ENCODE measurements at regions not wholly inside any gene's neighbourhood (a gene's known extent, or its start where the extent isn't known, plus 50 kb on each side); places are given as distances from the start of the nearest gene placed in this dataset.

DNA sequence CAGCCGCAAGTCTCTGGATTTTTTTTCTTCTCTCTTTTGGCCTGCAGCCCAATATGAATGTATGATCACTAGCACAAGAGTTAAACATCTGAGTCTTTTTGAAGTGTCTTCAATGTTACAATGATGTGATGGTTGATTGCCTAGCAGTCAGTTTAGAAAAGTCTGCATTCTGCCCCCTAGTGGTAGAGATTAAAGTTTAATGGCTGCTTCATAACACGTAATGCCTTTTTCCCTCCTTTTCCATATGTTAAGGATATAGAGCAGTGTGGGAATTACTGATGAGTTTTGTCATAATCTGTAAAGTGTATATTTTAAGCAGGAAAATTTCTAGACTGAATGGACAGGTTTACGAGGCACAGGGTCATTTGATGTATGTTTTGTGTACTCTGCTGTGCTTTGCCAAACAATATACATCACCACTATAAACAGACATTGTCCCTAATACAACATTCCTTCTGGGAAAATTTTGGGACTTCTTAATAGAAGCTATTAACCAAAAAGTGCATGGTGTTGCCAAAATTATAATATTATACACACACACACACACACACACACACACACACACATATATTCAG lies 1038.5 kb upstream of the NR2F2 start:
- no peaks in the 10 kb centered on the region for H3K4me1 ChIP-seq (ENCODE audit: low read length)
- H4K20me1 ChIP-seq (ENCODE audit: insufficient read depth, low read length): no peaks in the 10 kb centered on the region
- no peak overlapping the region for H2AFZ ChIP-seq (ENCODE audit: low read depth, low read length)
- no peak overlapping the region for H3K4me2 ChIP-seq (ENCODE audit: low read length)
- H3K27me3 ChIP-seq (ENCODE audit: low read depth, low read length): no peaks in the 10 kb centered on the region
- no peak overlapping the region for H3K27ac ChIP-seq (ENCODE audit: low read length)
- TF ChIP-seq EZH2phosphoT487 (IDR thresholded peaks at IDR 0.05; ENCODE audit: low read depth): no peak
- TF ChIP-seq, protein P1, sequence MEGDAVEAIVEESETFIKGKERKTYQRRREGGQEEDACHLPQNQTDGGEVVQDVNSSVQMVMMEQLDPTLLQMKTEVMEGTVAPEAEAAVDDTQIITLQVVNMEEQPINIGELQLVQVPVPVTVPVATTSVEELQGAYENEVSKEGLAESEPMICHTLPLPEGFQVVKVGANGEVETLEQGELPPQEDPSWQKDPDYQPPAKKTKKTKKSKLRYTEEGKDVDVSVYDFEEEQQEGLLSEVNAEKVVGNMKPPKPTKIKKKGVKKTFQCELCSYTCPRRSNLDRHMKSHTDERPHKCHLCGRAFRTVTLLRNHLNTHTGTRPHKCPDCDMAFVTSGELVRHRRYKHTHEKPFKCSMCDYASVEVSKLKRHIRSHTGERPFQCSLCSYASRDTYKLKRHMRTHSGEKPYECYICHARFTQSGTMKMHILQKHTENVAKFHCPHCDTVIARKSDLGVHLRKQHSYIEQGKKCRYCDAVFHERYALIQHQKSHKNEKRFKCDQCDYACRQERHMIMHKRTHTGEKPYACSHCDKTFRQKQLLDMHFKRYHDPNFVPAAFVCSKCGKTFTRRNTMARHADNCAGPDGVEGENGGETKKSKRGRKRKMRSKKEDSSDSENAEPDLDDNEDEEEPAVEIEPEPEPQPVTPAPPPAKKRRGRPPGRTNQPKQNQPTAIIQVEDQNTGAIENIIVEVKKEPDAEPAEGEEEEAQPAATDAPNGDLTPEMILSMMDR (IDR thresholded peaks at IDR 0.05; ENCODE audit: low read depth, low read length): peak; percentile 79
- H3K79me2 ChIP-seq (ENCODE audit: low read length): no peaks in the 10 kb centered on the region
- no peak overlapping the region for H3K4me3 ChIP-seq (ENCODE audit: low read length)
- H3K36me3 ChIP-seq (replicated peaks; ENCODE audit: low read depth, low read length): no peaks in the 10 kb centered on the region
- no peaks in the 10 kb centered on the region for H3K9me3 ChIP-seq (ENCODE audit: insufficient read depth, low read length)
- no peak overlapping the region for H3K9ac ChIP-seq (ENCODE audit: low read length)

DNA sequence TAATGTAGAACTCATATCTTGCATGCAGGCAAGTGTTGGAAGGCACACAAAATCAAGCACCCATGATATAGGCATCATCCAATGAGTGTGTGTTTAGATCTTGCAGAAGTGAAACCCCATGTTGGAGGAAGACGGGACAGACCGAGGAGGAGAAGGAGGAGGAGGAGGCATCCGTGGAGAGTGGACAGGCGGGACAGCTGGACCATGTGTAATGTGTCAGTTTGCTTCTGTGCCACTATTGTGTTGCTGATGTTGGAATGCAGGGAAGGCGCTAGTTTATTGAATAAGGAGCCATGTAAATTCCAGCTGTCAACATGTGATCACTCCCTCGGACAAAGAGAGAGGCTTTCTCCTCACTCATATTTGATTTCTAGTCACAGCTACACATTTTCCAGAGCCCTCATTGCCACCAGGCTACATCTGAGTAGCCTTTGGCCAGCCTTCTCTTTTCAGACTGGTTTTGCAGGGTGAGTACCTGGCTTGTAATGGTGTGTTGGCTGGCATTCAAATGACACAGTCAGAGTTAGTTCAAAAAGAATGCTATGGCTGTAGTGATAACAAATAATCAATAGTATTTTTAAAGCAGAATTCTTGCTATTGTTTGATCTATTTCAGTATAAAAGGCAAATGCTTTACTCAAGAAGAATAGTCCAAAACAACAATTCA lies 1037.6 kb upstream of the NR2F2 start:
- H3K4me3 ChIP-seq (ENCODE audit: low read length): no peak overlapping the region
- H3K27ac ChIP-seq (ENCODE audit: low read length): no peak overlapping the region

DNA sequence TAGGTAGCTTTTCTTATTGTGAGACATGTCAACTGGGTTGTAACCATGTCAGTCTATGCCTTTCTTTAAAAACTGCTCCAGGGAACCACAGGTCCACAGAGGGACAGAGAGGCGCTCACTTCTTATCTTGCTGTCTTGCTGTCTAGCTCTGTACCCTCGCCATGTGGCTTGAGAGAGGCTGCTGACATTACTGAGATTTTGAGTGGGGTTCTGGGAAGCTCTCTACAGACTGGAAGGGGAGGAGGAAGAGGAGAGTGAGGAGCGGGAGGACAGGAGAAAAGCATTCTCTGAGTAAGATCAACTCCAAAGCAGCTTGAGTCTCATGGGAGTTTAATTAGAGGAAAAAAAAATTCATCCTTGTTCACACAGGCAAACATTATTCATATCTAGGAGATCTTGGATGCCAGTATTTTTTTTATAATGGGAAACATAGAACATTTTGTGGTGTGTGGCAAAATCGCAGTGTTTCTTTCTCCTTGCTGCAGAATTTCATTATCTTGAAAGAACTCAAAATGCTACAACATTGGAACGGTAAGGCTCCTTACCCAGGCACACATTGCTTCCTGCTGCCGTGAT lies 1037.0 kb upstream of the NR2F2 start:
- no peaks in the 10 kb centered on the region for H3K4me1 ChIP-seq (ENCODE audit: low read length)
- H3K79me2 ChIP-seq (ENCODE audit: low read length): no peaks in the 10 kb centered on the region
- no peak for TF ChIP-seq EZH2phosphoT487 (IDR thresholded peaks at IDR 0.05; ENCODE audit: low read depth)
- TF ChIP-seq, protein P1 (IDR thresholded peaks at IDR 0.05; ENCODE audit: low read depth, low read length): no peak
- no peaks in the 10 kb centered on the region for H3K36me3 ChIP-seq (replicated peaks; ENCODE audit: low read depth, low read length)
- H2AFZ ChIP-seq (ENCODE audit: low read depth, low read length): no peak overlapping the region
- H3K9ac ChIP-seq (ENCODE audit: low read length): no peak overlapping the region
- no peak overlapping the region for H3K4me3 ChIP-seq (ENCODE audit: low read length)
- H3K4me2 ChIP-seq (ENCODE audit: low read length): no peak overlapping the region
- H3K27ac ChIP-seq (ENCODE audit: low read length): no peak overlapping the region
- H3K9me3 ChIP-seq (ENCODE audit: insufficient read depth, low read length): no peaks in the 10 kb centered on the region
- no peaks in the 10 kb centered on the region for H4K20me1 ChIP-seq (ENCODE audit: insufficient read depth, low read length)
- no peaks in the 10 kb centered on the region for H3K27me3 ChIP-seq (ENCODE audit: low read depth, low read length)

More for the DNA sequence above, 1037.6 kb upstream of the NR2F2 start:
- H3K4me1 ChIP-seq (ENCODE audit: low read length): no peaks in the 10 kb centered on the region
- H3K36me3 ChIP-seq (replicated peaks; ENCODE audit: low read depth, low read length): no peaks in the 10 kb centered on the region
- no peaks in the 10 kb centered on the region for H3K79me2 ChIP-seq (ENCODE audit: low read length)
- H3K4me2 ChIP-seq (ENCODE audit: low read length): no peak overlapping the region
- no peak overlapping the region for H3K9ac ChIP-seq (ENCODE audit: low read length)
- H4K20me1 ChIP-seq (ENCODE audit: insufficient read depth, low read length): no peaks in the 10 kb centered on the region
- no peak overlapping the region for H2AFZ ChIP-seq (ENCODE audit: low read depth, low read length)
- no peaks in the 10 kb centered on the region for H3K27me3 ChIP-seq (ENCODE audit: low read depth, low read length)
- TF ChIP-seq, protein P1 (IDR thresholded peaks at IDR 0.05; ENCODE audit: low read depth, low read length): no peak
- no peak for TF ChIP-seq EZH2phosphoT487 (IDR thresholded peaks at IDR 0.05; ENCODE audit: low read depth)
- no peaks in the 10 kb centered on the region for H3K9me3 ChIP-seq (ENCODE audit: insufficient read depth, low read length)

DNA sequence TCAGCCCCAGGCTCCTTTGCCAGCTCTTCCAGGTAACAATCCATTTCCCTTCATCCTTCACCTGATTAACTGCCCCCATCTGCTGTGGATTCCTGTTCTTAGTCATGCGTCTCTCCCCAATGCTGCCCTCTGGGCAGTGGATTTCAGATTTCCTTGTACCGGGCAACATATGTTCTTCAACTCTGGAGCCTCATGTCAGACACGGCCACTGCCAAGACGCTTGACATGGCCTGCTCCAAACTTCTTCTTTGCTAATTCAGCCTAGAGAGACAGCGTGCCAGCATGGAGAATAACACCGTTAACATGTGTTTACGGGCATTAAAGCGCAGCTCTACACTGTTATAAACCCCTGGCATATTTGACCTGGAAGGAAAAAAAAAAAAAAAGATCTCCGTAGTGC lies 1035.1 kb upstream of the NR2F2 start:
- H2AFZ ChIP-seq (ENCODE audit: low read depth, low read length): no peak overlapping the region
- H3K79me2 ChIP-seq (ENCODE audit: low read length): no peaks in the 10 kb centered on the region
- no peaks in the 10 kb centered on the region for H3K4me1 ChIP-seq (ENCODE audit: low read length)
- H3K36me3 ChIP-seq (replicated peaks; ENCODE audit: low read depth, low read length): no peaks in the 10 kb centered on the region
- no peak overlapping the region for H3K4me3 ChIP-seq (ENCODE audit: low read length)
- no peak overlapping the region for H3K4me2 ChIP-seq (ENCODE audit: low read length)
- no peak overlapping the region for H3K9ac ChIP-seq (ENCODE audit: low read length)
- no peak for TF ChIP-seq EZH2phosphoT487 (IDR thresholded peaks at IDR 0.05; ENCODE audit: low read depth)
- TF ChIP-seq, protein P1 (IDR thresholded peaks at IDR 0.05; ENCODE audit: low read depth, low read length): no peak
- no peaks in the 10 kb centered on the region for H3K27me3 ChIP-seq (ENCODE audit: low read depth, low read length)
- no peak overlapping the region for H3K27ac ChIP-seq (ENCODE audit: low read length)
- H4K20me1 ChIP-seq (ENCODE audit: insufficient read depth, low read length): no peaks in the 10 kb centered on the region
- H3K9me3 ChIP-seq (ENCODE audit: insufficient read depth, low read length): no peaks in the 10 kb centered on the region

Data from OCI-LY3 (cell line).